ENCODE measurements at regions not wholly inside any gene's neighbourhood (a gene's known extent, or its start where the extent isn't known, plus 50 kb on each side); places are given as distances from the start of the nearest gene placed in this dataset.

DNA sequence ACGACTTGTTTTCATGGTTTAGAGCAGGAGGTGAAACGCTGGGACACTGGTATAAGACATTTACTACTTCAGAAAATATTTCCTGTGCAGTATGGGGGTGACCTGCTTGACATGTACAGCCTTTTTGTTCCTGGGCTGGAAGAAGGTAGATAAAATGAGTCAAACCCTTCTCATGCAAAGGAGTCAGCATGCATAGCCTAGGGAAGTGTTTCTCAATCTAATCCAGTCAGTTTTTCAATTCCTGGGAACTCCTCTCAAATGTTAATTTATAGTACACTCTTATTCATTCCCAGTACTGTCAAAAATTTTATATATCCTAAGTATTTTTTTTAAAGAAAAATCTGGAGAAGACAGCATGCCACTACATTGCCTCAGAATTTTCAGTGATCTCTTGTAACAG is 154.7 kb upstream of the GUCY1A2 start:
- DNase-seq (ENCODE audit: low read depth) = no peak
- TF ChIP-seq, protein P1, sequence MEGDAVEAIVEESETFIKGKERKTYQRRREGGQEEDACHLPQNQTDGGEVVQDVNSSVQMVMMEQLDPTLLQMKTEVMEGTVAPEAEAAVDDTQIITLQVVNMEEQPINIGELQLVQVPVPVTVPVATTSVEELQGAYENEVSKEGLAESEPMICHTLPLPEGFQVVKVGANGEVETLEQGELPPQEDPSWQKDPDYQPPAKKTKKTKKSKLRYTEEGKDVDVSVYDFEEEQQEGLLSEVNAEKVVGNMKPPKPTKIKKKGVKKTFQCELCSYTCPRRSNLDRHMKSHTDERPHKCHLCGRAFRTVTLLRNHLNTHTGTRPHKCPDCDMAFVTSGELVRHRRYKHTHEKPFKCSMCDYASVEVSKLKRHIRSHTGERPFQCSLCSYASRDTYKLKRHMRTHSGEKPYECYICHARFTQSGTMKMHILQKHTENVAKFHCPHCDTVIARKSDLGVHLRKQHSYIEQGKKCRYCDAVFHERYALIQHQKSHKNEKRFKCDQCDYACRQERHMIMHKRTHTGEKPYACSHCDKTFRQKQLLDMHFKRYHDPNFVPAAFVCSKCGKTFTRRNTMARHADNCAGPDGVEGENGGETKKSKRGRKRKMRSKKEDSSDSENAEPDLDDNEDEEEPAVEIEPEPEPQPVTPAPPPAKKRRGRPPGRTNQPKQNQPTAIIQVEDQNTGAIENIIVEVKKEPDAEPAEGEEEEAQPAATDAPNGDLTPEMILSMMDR (IDR thresholded peaks at IDR 0.05; ENCODE audit: control insufficient read depth, insufficient read depth, low read depth, low read length, missing control alignments) = no peak
- no peak overlapping the region for H3K4me3 ChIP-seq (ENCODE audit: control insufficient read depth, low read depth, low read length)

DNA sequence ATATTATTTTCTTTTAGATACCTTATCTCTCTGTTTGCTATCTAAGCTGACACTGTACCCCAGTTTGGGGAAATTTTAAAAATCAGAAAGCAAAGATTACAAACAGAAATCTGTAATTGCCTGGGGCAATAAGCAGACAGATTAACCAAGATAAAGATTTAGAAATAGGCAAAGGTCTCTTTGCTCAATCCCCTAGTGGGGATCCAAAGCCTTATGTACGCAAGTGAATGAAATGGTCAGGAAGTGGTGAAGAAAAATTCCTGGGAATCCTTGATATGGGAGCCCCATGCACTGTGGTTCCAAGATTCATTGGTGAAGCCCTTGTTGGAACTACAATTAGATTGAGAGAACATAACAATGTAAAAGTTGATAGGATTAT is 139.5 kb upstream of the GUCY1A2 start:
- DNase-seq (ENCODE audit: low read depth) = no peak
- TF ChIP-seq, protein P1 (IDR thresholded peaks at IDR 0.05; ENCODE audit: control insufficient read depth, insufficient read depth, low read depth, low read length, missing control alignments) = no peak
- no peak overlapping the region for H3K4me3 ChIP-seq (ENCODE audit: control insufficient read depth, low read depth, low read length)

DNA sequence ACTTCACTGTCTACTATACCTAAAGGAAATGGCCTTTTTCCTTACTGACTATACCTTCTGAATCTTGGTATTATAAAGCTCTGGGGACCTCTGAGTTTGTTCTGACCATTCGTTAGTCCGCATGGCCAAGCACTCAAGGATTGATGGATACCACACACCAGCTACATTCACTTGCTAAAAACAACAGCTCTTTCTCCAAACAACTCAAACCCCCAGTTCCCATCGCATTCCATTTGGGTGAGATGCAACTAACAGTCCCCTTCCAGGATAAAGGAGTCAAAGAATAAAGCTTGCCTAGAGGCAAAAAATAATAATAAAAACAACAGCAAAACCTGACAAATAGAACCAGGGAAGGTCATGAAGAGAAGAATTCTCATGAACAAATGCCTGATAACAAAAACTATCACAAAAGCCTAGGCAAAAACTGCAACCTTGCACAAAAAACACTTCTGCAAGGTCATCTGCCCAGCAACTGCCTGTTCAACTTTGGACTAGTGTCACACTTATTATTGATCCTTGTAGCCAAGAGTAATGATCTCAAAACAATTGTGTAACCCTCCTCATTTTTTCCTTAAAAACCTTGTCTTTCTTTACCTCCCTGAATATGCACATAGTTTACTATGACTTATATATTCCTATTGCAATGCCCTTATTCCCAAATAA is 139.0 kb upstream of the GUCY1A2 start:
- TF ChIP-seq, protein P1 (IDR thresholded peaks at IDR 0.05; ENCODE audit: control insufficient read depth, insufficient read depth, low read depth, low read length, missing control alignments) = no peak
- H3K4me3 ChIP-seq (ENCODE audit: control insufficient read depth, low read depth, low read length) = no peak overlapping the region
- no peak for DNase-seq (ENCODE audit: low read depth)

DNA sequence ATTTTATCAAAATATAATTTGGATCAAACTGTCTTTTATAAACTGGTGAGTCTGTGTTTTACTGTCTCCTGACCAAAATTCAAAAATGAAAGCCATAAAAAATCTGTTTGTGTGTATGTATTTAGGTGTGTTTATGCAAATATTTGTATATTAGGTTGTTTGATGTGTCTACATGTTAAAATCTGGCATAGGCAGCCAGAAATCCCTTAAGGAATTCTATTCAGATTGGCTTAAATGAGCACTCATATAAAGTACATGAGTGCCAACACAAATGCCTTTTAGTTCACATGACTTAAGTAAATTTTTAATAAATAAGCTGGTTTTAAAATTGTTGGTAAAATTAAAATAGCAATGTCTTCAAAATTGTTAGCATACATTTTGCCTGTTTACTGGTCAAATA is 133.3 kb upstream of the GUCY1A2 start:
- TF ChIP-seq, protein P1 (IDR thresholded peaks at IDR 0.05; ENCODE audit: control insufficient read depth, insufficient read depth, low read depth, low read length, missing control alignments) = no peak
- DNase-seq (ENCODE audit: low read depth) = no peak
- H3K4me3 ChIP-seq (ENCODE audit: control insufficient read depth, low read depth, low read length) = no peak overlapping the region

DNA sequence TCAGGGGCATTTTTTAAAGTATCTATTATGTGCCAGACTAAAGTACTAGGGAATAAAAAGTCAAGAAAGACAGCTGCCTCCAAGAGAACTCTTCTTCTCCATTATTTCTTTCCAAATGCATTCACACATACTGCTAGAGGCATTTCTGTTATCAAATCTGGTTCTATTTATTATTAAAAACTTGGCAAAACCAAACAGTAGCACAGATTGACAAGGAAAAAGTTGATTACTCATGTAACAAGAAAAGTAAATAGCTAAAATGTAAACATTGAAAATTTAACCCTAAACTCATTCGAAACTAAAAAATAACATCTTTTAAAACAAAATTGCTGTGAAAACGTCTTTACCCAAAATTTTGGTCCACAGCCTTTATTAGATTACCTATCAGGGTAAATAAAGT is 132.9 kb upstream of the GUCY1A2 start:
- DNase-seq (ENCODE audit: low read depth) = no peak
- H3K4me3 ChIP-seq (ENCODE audit: control insufficient read depth, low read depth, low read length) = no peak overlapping the region
- TF ChIP-seq, protein P1 (IDR thresholded peaks at IDR 0.05; ENCODE audit: control insufficient read depth, insufficient read depth, low read depth, low read length, missing control alignments) = no peak

DNA sequence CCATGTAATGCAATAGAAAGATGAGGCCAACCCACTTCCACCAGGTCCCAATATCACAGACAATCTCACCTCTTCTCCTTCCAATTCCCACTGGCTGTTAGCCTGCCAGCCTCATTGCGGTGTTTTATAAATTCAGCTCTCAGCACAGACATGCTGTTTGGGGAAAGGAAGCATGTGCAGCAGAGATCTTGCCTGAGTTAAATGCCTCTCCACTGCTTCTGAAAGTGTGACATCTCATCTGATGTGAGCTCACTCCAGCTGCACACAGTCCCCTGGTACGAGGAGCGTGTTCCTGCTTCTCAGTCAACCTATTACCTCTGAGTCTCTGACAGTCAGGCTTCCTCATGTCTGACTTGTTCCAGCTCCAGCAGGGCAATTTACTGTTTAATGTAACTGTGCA is 122.7 kb upstream of the GUCY1A2 start:
- TF ChIP-seq, protein P1 (IDR thresholded peaks at IDR 0.05; ENCODE audit: control insufficient read depth, insufficient read depth, low read depth, low read length, missing control alignments) = no peak
- DNase-seq (ENCODE audit: low read depth) = no peak
- no peak overlapping the region for H3K4me3 ChIP-seq (ENCODE audit: control insufficient read depth, low read depth, low read length)

DNA sequence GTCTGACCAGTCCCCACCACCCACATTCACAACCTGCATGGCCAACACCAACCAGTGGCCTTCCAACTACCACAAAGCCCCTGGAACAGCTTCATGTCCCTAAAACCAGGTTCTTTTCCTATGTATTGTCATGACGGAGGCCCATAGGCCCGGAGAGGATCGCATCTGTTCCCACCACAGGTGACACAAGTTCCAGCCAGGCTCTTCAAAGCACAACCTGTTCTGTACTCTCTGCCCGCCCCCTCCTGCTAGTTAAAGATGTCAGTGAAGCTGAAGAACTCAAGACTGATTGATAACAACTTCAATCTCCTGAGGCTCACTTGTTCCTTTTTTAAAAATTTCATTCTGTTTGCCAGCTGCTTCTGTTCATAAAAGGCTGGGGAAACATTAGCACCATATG is 121.1 kb upstream of the GUCY1A2 start:
- TF ChIP-seq, protein P1 (IDR thresholded peaks at IDR 0.05; ENCODE audit: control insufficient read depth, insufficient read depth, low read depth, low read length, missing control alignments) = no peak
- DNase-seq (ENCODE audit: low read depth) = no peak
- H3K4me3 ChIP-seq (ENCODE audit: control insufficient read depth, low read depth, low read length) = no peak overlapping the region
